HG03159 (cell line): ENCODE measurements at regions not wholly inside any gene's neighbourhood (a gene's known extent, or its start where the extent isn't known, plus 50 kb on each side); places are given as distances from the start of the nearest gene placed in this dataset.

ENCODE experiments used
- ATAC-seq: cut with Tn5 transposase; IDR thresholded peaks from one replicate; pipeline ENCODE4 v1.9.1; 2021; ENCODE audit warnings: mild to moderate bottlenecking, moderate library complexity; ENCODE audit not compliant: unreplicated experiment

GRCh38 chr13:105441051-105441750, 1094.3 kb downstream of the EFNB2 start:
- ATAC-seq = no peak

GRCh38 chr13:105436943-105437342, 1098.5 kb downstream of the EFNB2 start:
- ATAC-seq = no peak

GRCh38 chr13:105432438-105432837, 1103.0 kb downstream of the EFNB2 start:
- ATAC-seq = no peak

GRCh38 chr13:105428811-105429210, 1106.7 kb downstream of the EFNB2 start:
- no peak for ATAC-seq

- no peak for ATAC-seq
Measured at GRCh38 chr13:105426441-105426840, 1109.0 kb downstream of the EFNB2 start.

- ATAC-seq = no peak
Measured at GRCh38 chr13:105414639-105415038, 1120.8 kb downstream of the EFNB2 start.

- no peak for ATAC-seq
Measured at GRCh38 chr13:105412171-105412570, 1123.3 kb downstream of the EFNB2 start.

GRCh38 chr13:105410602-105411001, 1124.9 kb downstream of the EFNB2 start:
- ATAC-seq = no peak

GRCh38 chr13:105406551-105406950, 1128.9 kb downstream of the EFNB2 start:
- no peak for ATAC-seq

GRCh38 chr13:105403086-105403485, 1132.4 kb downstream of the EFNB2 start:
- ATAC-seq = no peak

GRCh38 chr13:105395041-105395440, 1140.4 kb downstream of the EFNB2 start:
- no peak for ATAC-seq

- no peak for ATAC-seq
Measured at GRCh38 chr13:105389373-105389772, 1146.1 kb downstream of the EFNB2 start.

GRCh38 chr13:105377452-105377851, 1158.0 kb downstream of the EFNB2 start:
- no peak for ATAC-seq

GRCh38 chr13:105370011-105370650, 1165.3 kb downstream of the EFNB2 start:
- ATAC-seq = no peak

- ATAC-seq = no peak
Measured at GRCh38 chr13:105368781-105369180, 1166.7 kb downstream of the EFNB2 start.

GRCh38 chr13:105365831-105366230, 1169.6 kb downstream of the EFNB2 start:
- ATAC-seq = no peak

- no peak for ATAC-seq
Measured at GRCh38 chr13:105365021-105365550, 1170.4 kb downstream of the EFNB2 start.

GRCh38 chr13:105364191-105364590, 1171.3 kb downstream of the EFNB2 start:
- ATAC-seq = no peak

GRCh38 chr13:105363261-105364190, 1171.9 kb downstream of the EFNB2 start:
- ATAC-seq = no peak

GRCh38 chr13:105353654-105354053, 1181.8 kb downstream of the EFNB2 start:
- no peak for ATAC-seq

GRCh38 chr13:105349082-105349723, 1186.3 kb downstream of the EFNB2 start:
- no peak for ATAC-seq
